Neural cell (in vitro differentiated cells): ENCODE measurements at regions not wholly inside any gene's neighbourhood (a gene's known extent, or its start where the extent isn't known, plus 50 kb on each side); places are given as distances from the start of the nearest gene placed in this dataset.

Source experiments
- H2AFZ ChIP-seq: fragments of 200-600, 300-800 bp; sonication (generic), shearing (Covaris generic); 2 replicates; pipeline ENCODE4 v1.6.0; 2014; ENCODE audit warnings: low read depth, mild to moderate bottlenecking, antibody characterized with exemption, low read length, moderate library complexity
- H3F3A ChIP-seq: fragments of 200-600 bp; shearing (Covaris generic); 2 replicates; pipeline ENCODE4 v1.6.1; 2016; ENCODE audit warnings: mild to moderate bottlenecking, moderate library complexity, mixed read lengths, antibody characterized with exemption, low read length; ENCODE audit not compliant: insufficient read depth, poor library complexity, severe bottlenecking
- H3K27ac ChIP-seq: fragments of 200-600, 300-800 bp; sonication (generic), shearing (Covaris generic); 2 replicates; pipeline ENCODE4 v1.5.1; 2014; ENCODE audit warnings: mild to moderate bottlenecking, low read length, moderate library complexity
- H3K27me3 ChIP-seq: fragments of 300-800, 200-600 bp; sonication (generic), shearing (Covaris generic); 2 replicates; pipeline ENCODE4 v1.6.0; 2014; ENCODE audit warnings: mild to moderate bottlenecking, low read depth, low read length, moderate library complexity; ENCODE audit not compliant: insufficient read depth
- H3K36me3 ChIP-seq: fragments of 300-800, 200-600 bp; sonication (generic), shearing (Covaris generic); 2 replicates; pipeline ENCODE4 v1.5.1; 2014; ENCODE audit warnings: mild to moderate bottlenecking, antibody characterized with exemption, low read length, moderate library complexity; ENCODE audit not compliant: insufficient read depth
- H3K4me2 ChIP-seq: fragments of 300-800, 200-600 bp; sonication (generic), shearing (Covaris generic); 2 replicates; pipeline ENCODE4 v1.6.0; 2014; ENCODE audit warnings: mild to moderate bottlenecking, low read length
- H3K4me3 ChIP-seq: fragments of 300-800, 200-600 bp; sonication (generic), shearing (Covaris generic); 2 replicates; pipeline ENCODE4 v1.5.1; 2014; ENCODE audit warnings: mild to moderate bottlenecking, low read length, moderate library complexity
- H3K79me2 ChIP-seq: fragments of 200-600 bp; shearing (Covaris generic); replicated peaks from 2 replicates; pipeline ENCODE4 v1.6.0; 2014; ENCODE audit warnings: mild to moderate bottlenecking, low read length, moderate library complexity; ENCODE audit not compliant: insufficient read depth
- H3K9ac ChIP-seq: fragments of 300-800, 200-600 bp; sonication (generic), shearing (Covaris generic); 2 replicates; pipeline ENCODE4 v1.6.1; 2016; ENCODE audit warnings: mild to moderate bottlenecking, low read length, mixed read lengths
- H3K9me2 ChIP-seq: fragments of 200-600 bp; shearing (Covaris generic); 2 replicates; pipeline ENCODE4 v1.6.1; 2016; ENCODE audit warnings: mild to moderate bottlenecking, low read length, mixed read lengths; ENCODE audit not compliant: insufficient read depth
- H3K9me3 ChIP-seq: fragments of 200-600, 300-800 bp; sonication (generic), shearing (Covaris generic); 2 replicates; pipeline ENCODE4 v1.6.1; 2016; ENCODE audit warnings: mild to moderate bottlenecking, mixed run types, low read length, moderate library complexity, mixed read lengths
- H4K20me1 ChIP-seq: fragments of 200-600 bp; shearing (Covaris generic); 2 replicates; pipeline ENCODE4 v1.6.1; 2016; ENCODE audit warnings: mild to moderate bottlenecking, mixed run types; ENCODE audit not compliant: insufficient read depth
- CTCF ChIP-seq: fragments of 450-650 bp; IDR thresholded peaks from 2 replicates; pipeline ENCODE4 v1.5.1; 2014; ENCODE audit warnings: antibody characterized with exemption, mild to moderate bottlenecking, moderate library complexity; ENCODE audit not compliant: poor library complexity, severe bottlenecking
- EP300 ChIP-seq: fragments of 450-650 bp; conservative IDR thresholded peaks from 2 replicates; pipeline ENCODE4 v1.6.1; 2014; ENCODE audit warnings: antibody characterized with exemption, mild to moderate bottlenecking, moderate library complexity; ENCODE audit not compliant: poor library complexity, severe bottlenecking
- EZH2 ChIP-seq: fragments of 200-600, 300-800 bp; shearing (Covaris generic), sonication (generic); IDR thresholded peaks from 2 replicates; pipeline ENCODE4 v1.6.1; 2014; ENCODE audit warnings: antibody characterized with exemption, low read length, borderline replicate concordance, mild to moderate bottlenecking; ENCODE audit not compliant: insufficient read depth, poor library complexity, severe bottlenecking
- MXI1 ChIP-seq: fragments of 450-650 bp; conservative IDR thresholded peaks from 2 replicates; pipeline ENCODE4 v1.6.1; 2014; ENCODE audit warnings: antibody characterized with exemption, mild to moderate bottlenecking; ENCODE audit not compliant: poor library complexity, severe bottlenecking
- POLR2AphosphoS5 ChIP-seq: IDR thresholded peaks from 2 replicates; pipeline ENCODE4 v1.6.1; 2012
- RAD21 ChIP-seq: fragments of 450-650 bp; conservative IDR thresholded peaks from 2 replicates; pipeline ENCODE4 v1.6.1; 2014; ENCODE audit warnings: antibody characterized with exemption, mild to moderate bottlenecking, moderate library complexity
- REST ChIP-seq: IDR thresholded peaks from 2 replicates; pipeline ENCODE4 v1.6.1; 2012; ENCODE audit warnings: borderline replicate concordance
- SMC3 ChIP-seq: fragments of 450-650 bp; conservative IDR thresholded peaks from 2 replicates; pipeline ENCODE4 v1.6.1; 2014; ENCODE audit warnings: antibody characterized with exemption, mild to moderate bottlenecking, moderate library complexity; ENCODE audit not compliant: poor library complexity
- TAF1 ChIP-seq: IDR thresholded peaks from 2 replicates; pipeline ENCODE4 v1.6.1; 2012; ENCODE audit warnings: low read depth

GRCh38 chr10:124151466-124152095 is 58.2 kb upstream of the CHST15 start:
- Histone ChIP-seq H3K27me3 (no peaks in the 10 kb centered on the region), H2AFZ (no peak overlapping the region), H3F3A (peaks cover 6% of the 10 kb centered on the region), H4K20me1 (no peaks in the 10 kb centered on the region), H3K9me3 (no peaks in the 10 kb centered on the region), H3K27ac (no peak overlapping the region), H3K79me2 (no peaks in the 10 kb centered on the region), H3K4me3 (no peak overlapping the region), H3K36me3 (no peaks in the 10 kb centered on the region), H3K4me2 (no peak overlapping the region), H3K9me2 (no peaks in the 10 kb centered on the region), H3K9ac (no peak overlapping the region)
- TF ChIP-seq SMC3 = no peak
- no peak for TF ChIP-seq RAD21
- no peak for TF ChIP-seq EZH2
- no peak for TF ChIP-seq POLR2AphosphoS5
- no peak for TF ChIP-seq MXI1
- TF ChIP-seq CTCF = no peak
- TF ChIP-seq EP300 = no peak

GRCh38 chr10:124150807-124151417 is 57.5 kb upstream of the CHST15 start:
- Histone ChIP-seq H3K79me2 (no peaks in the 10 kb centered on the region), H3F3A (peaks cover 6% of the 10 kb centered on the region), H3K36me3 (no peaks in the 10 kb centered on the region), H3K27ac (no peak overlapping the region), H3K9me2 (no peaks in the 10 kb centered on the region), H3K4me2 (no peak overlapping the region), H2AFZ (no peak overlapping the region), H3K9ac (no peak overlapping the region), H4K20me1 (no peaks in the 10 kb centered on the region), H3K27me3 (no peaks in the 10 kb centered on the region), H3K9me3 (no peaks in the 10 kb centered on the region), H3K4me3 (no peak overlapping the region)
- TF ChIP-seq EZH2 (no peak), SMC3 (no peak), RAD21 (no peak), TAF1 (no peak), POLR2AphosphoS5 (no peak)

- no peak overlapping the region for H2AFZ ChIP-seq
- H3K79me2 ChIP-seq = no peaks in the 10 kb centered on the region
- TF ChIP-seq RAD21 (no peak), TAF1 (no peak), POLR2AphosphoS5 (no peak), REST (no peak), MXI1 (no peak), EZH2 (no peak), CTCF (no peak), EP300 (no peak), SMC3 (no peak)
- no peak overlapping the region for H3K9ac ChIP-seq
- H3K4me2 ChIP-seq = no peak overlapping the region
- H3K36me3 ChIP-seq = no peaks in the 10 kb centered on the region
- H4K20me1 ChIP-seq = no peaks in the 10 kb centered on the region
- no peaks in the 10 kb centered on the region for H3K9me2 ChIP-seq
- H3K27me3 ChIP-seq = no peaks in the 10 kb centered on the region
- no peak overlapping the region for H3K27ac ChIP-seq
- H3F3A ChIP-seq = peaks cover 6% of the 10 kb centered on the region
- no peak overlapping the region for H3K4me3 ChIP-seq
- H3K9me3 ChIP-seq = no peaks in the 10 kb centered on the region
Observed at GRCh38 chr10:124150189-124150806, 56.9 kb upstream of the CHST15 start.
